H1 (cell line): ENCODE measurements at regions not wholly inside any gene's neighbourhood (a gene's known extent, or its start where the extent isn't known, plus 50 kb on each side); places are given as distances from the start of the nearest gene placed in this dataset.

Experiments used
- CTCF ChIA-PET: fragments of 300-600 bp; sonication (Branson Sonifier 250); formaldehyde crosslinking; loops from one replicate; lab custom pipeline; 2021; ENCODE audit not compliant: partially characterized antibody; lab: Charles Lee
- POLR2A ChIA-PET: fragments of 300-600 bp; sonication (Branson Sonifier 250); formaldehyde crosslinking; loops from one replicate; lab custom pipeline; 2021; ENCODE audit warnings: inconsistent platforms; ENCODE audit not compliant: partially characterized antibody; lab: Charles Lee
- DNase-seq, 2 experiments: peaks; one replicate each; pipeline versions ENCODE4 v3.0.0 to v3.0.0-alpha.2; 2010 to 2022; ENCODE audit warnings: low spot score in 2 of 2, low read depth in 1 of 2, mixed read lengths in 1 of 2
- FAIRE-seq: peaks from 2 replicates; lab custom pipeline; 2011; peaks lifted over from hg19 to GRCh38; lab: Jason Lieb, UNC
- H2AFZ ChIP-seq: 2 replicates; pipeline ENCODE4 v1.8.1; 2012; ENCODE audit warnings: low read length, inconsistent platforms
- H2AK5ac ChIP-seq: 2 replicates; pipeline ENCODE4 v1.6.1; 2013; ENCODE audit warnings: low read depth, low read length
- H2BK120ac ChIP-seq: replicated peaks from 2 replicates; pipeline ENCODE3; 2013; ENCODE audit warnings: low read depth, low read length, inconsistent platforms
- H2BK12ac ChIP-seq: 2 replicates; pipeline ENCODE4 v1.6.1; 2013; ENCODE audit warnings: low read depth, low read length
- H2BK15ac ChIP-seq: 2 replicates; pipeline ENCODE4 v1.6.1; 2013; ENCODE audit warnings: low read length
- H2BK20ac ChIP-seq: 2 replicates; pipeline ENCODE4 v1.6.1; 2013; ENCODE audit warnings: low read length
- H2BK5ac ChIP-seq: 2 replicates; pipeline ENCODE4 v1.6.1; 2013; ENCODE audit warnings: low read depth, low read length
- H3K14ac ChIP-seq: 2 replicates; pipeline ENCODE4 v1.6.1; 2013; ENCODE audit warnings: inconsistent platforms; ENCODE audit not compliant: insufficient read length
- H3K18ac ChIP-seq: 2 replicates; pipeline ENCODE4 v1.6.1; 2013; ENCODE audit warnings: low read length; ENCODE audit errors: extremely low read depth
- H3K23ac ChIP-seq: 2 replicates; pipeline ENCODE4 v1.6.1; 2013; ENCODE audit warnings: inconsistent platforms; ENCODE audit not compliant: insufficient read length
- H3K23me2 ChIP-seq: 2 replicates; pipeline ENCODE4 v1.6.1; 2013; ENCODE audit warnings: low read depth, low read length
- H3K27ac ChIP-seq: 2 replicates; pipeline ENCODE4 v1.6.1; 2011; ENCODE audit warnings: low read depth, low read length, inconsistent platforms
- H3K27me3 ChIP-seq, 4 experiments: replicated peaks in 1 of 4; 1 replicate in 1 of 4; 2 replicates in 3 of 4; pipeline versions ENCODE4 v1.6.1 to v1.8.1; 2011 to 2013; ENCODE audit warnings: low read length in 3 of 4, mild to moderate bottlenecking in 3 of 4, inconsistent platforms in 2 of 4, mixed read lengths in 2 of 4, moderate library complexity in 1 of 4; ENCODE audit not compliant: control insufficient read depth in 3 of 4, insufficient read depth in 3 of 4; ENCODE audit errors: extremely low read depth in 1 of 4
- H3K36me3 ChIP-seq, 4 experiments: 2 replicates each; pipeline versions ENCODE4 v1.6.1 to v1.8.1; 2011 to 2013; ENCODE audit warnings: mild to moderate bottlenecking in 4 of 4, low read length in 3 of 4, moderate library complexity in 2 of 4, control low read depth in 1 of 4, inconsistent platforms in 1 of 4; ENCODE audit not compliant: insufficient read depth in 4 of 4, control insufficient read depth in 2 of 4
- H3K4ac ChIP-seq: replicated peaks from 2 replicates; pipeline ENCODE3; 2013; ENCODE audit warnings: low read length, low read depth, mixed read lengths, inconsistent platforms; ENCODE audit not compliant: insufficient read length
- H3K4me1 ChIP-seq, 4 experiments: replicated peaks in 1 of 4; 1 replicate in 1 of 4; 2 replicates in 3 of 4; pipeline versions ENCODE4 v1.6.1 to v1.8.1; 2011 to 2013; ENCODE audit warnings: low read length in 3 of 4, inconsistent platforms in 2 of 4, mixed read lengths in 1 of 4; ENCODE audit not compliant: insufficient read depth in 4 of 4, control insufficient read depth in 3 of 4
- H3K4me2 ChIP-seq, 2 experiments: 2 replicates each; pipeline versions ENCODE4 v1.6.1 to v1.8.1; 2011 to 2013; ENCODE audit warnings: low read depth in 2 of 2, low read length in 2 of 2, control low read depth in 1 of 2, inconsistent platforms in 1 of 2, mild to moderate bottlenecking in 1 of 2; ENCODE audit not compliant: insufficient read depth in 1 of 2
- H3K4me3 ChIP-seq, 4 experiments: fragments of 200-600, 300-600 bp in 1 of 4; sonication (generic), shearing (Covaris generic), sonication (Bioruptor Twin) in 1 of 4; 2 replicates each; pipeline versions ENCODE4 v1.5.1 to v1.8.1; 2011 to 2016; ENCODE audit warnings: low read length in 4 of 4, low read depth in 3 of 4, control low read depth in 2 of 4, inconsistent platforms in 2 of 4, mild to moderate bottlenecking in 2 of 4, mixed read lengths in 1 of 4, moderate library complexity in 1 of 4; ENCODE audit not compliant: insufficient read depth in 2 of 4; ENCODE audit errors: extremely low read depth in 1 of 4
- H3K56ac ChIP-seq: replicated peaks from 2 replicates; pipeline ENCODE3; 2013; ENCODE audit warnings: low read depth, mild to moderate bottlenecking, mixed read lengths, low read length, inconsistent platforms; ENCODE audit not compliant: insufficient read length
- H3K79me1 ChIP-seq: 2 replicates; pipeline ENCODE4 v1.6.1; 2013; ENCODE audit warnings: low read depth, low read length, control low read depth
- H3K79me2 ChIP-seq, 2 experiments: 2 replicates each; pipeline versions ENCODE4 v1.6.1 to v1.8.1; 2012 to 2013; ENCODE audit warnings: low read length in 2 of 2, mild to moderate bottlenecking in 2 of 2, inconsistent platforms in 1 of 2; ENCODE audit not compliant: insufficient read depth in 2 of 2, control insufficient read depth in 1 of 2
- H3K9ac ChIP-seq, 4 experiments: replicated peaks in 1 of 4; 1 replicate in 1 of 4; 2 replicates in 3 of 4; pipeline versions ENCODE4 v1.6.1 to v1.8.1; 2011 to 2013; ENCODE audit warnings: low read depth in 3 of 4, low read length in 3 of 4, control low read depth in 2 of 4, mild to moderate bottlenecking in 2 of 4, moderate library complexity in 2 of 4, inconsistent platforms in 1 of 4; ENCODE audit errors: extremely low read depth in 1 of 4
- H3K9me3 ChIP-seq, 2 experiments: 2 replicates each; pipeline versions ENCODE4 v1.6.1 to v1.8.1; 2012 to 2013; ENCODE audit warnings: mild to moderate bottlenecking in 2 of 2, moderate library complexity in 2 of 2, control low read depth in 1 of 2, inconsistent platforms in 1 of 2, low read depth in 1 of 2, low read length in 1 of 2, mixed read lengths in 1 of 2; ENCODE audit not compliant: insufficient read depth in 2 of 2
- H4K20me1 ChIP-seq, 2 experiments: replicated peaks in 1 of 2; 2 replicates each; pipeline versions ENCODE3 to v1.8.1; 2011 to 2013; ENCODE audit warnings: inconsistent platforms in 2 of 2, low read length in 2 of 2, mild to moderate bottlenecking in 1 of 2; ENCODE audit not compliant: insufficient read depth in 2 of 2, control insufficient read depth in 1 of 2
- H4K5ac ChIP-seq: 2 replicates; pipeline ENCODE4 v1.6.1; 2013; ENCODE audit warnings: low read length, low read depth, mixed read lengths, inconsistent platforms; ENCODE audit not compliant: insufficient read length
- H4K8ac ChIP-seq: 2 replicates; pipeline ENCODE4 v1.8.0; 2013; ENCODE audit warnings: mild to moderate bottlenecking, moderate library complexity, low read length, inconsistent platforms; ENCODE audit not compliant: insufficient read depth; ENCODE audit errors: extremely low read depth
- H4K91ac ChIP-seq: replicated peaks from 2 replicates; pipeline ENCODE3; 2013; ENCODE audit warnings: low read length, mixed read lengths, inconsistent platforms; ENCODE audit not compliant: insufficient read length
- BRCA1 ChIP-seq: IDR thresholded peaks from 2 replicates; pipeline ENCODE4 v1.6.1; 2012; ENCODE audit warnings: low read depth, low read length, improper control_type of control experiment
- CBX8 ChIP-seq: fragments of 300-800, 300-1000 bp; sonication (generic); IDR thresholded peaks from 2 replicates; pipeline ENCODE4 v1.7.1; 2016; ENCODE audit warnings: low read depth, low read length, borderline replicate concordance
- CEBPB ChIP-seq: IDR thresholded peaks from 2 replicates; pipeline ENCODE4 v1.6.1; 2012; ENCODE audit warnings: low read depth, low read length
- EP300 ChIP-seq, 2 experiments: IDR thresholded peaks; 1 replicate in 1 of 2; 2 replicates in 1 of 2; pipeline ENCODE4 v1.6.1; 2011 to 2012; ENCODE audit warnings: low read depth in 2 of 2, low read length in 2 of 2, mild to moderate bottlenecking in 2 of 2, borderline replicate concordance in 1 of 2, inconsistent platforms in 1 of 2, moderate library complexity in 1 of 2
- SP1 ChIP-seq: IDR thresholded peaks from 2 replicates; pipeline ENCODE4 v1.6.1; 2011; ENCODE audit warnings: low read depth, low read length
- TAF1 ChIP-seq: IDR thresholded peaks from 2 replicates; pipeline ENCODE4 v1.6.1; 2011; ENCODE audit warnings: mild to moderate bottlenecking, low read depth, low read length
- ZNF274 ChIP-seq: IDR thresholded peaks from 2 replicates; pipeline ENCODE4 v1.7.0; 2012; ENCODE audit warnings: low read length, borderline replicate concordance; ENCODE audit errors: extremely low read depth
- WGBS, 2 experiments: shearing (Covaris generic) in 1 of 2; methylation state at CpG; one replicate each; pipeline versions ENCODE4 v1.1.6 to v1.1.7; 2013 to 2015; ENCODE audit warnings: low lambda C conversion rate in 2 of 2, mixed read lengths in 2 of 2, inconsistent platforms in 1 of 2, low coverage in 1 of 2, missing lambda C conversion rate in 1 of 2; ENCODE audit not compliant: insufficient replicate concordance in 2 of 2, insufficient coverage in 1 of 2, insufficient read length in 1 of 2; ENCODE audit errors: extremely low coverage in 1 of 2, missing lambda C conversion rate in 1 of 2; 5-methylcytosine and 5-hydroxymethylcytosine counted together
- TF ChIP-seq, protein P1 (sequence below), 3 experiments: IDR thresholded peaks; 1 replicate in 2 of 3; 2 replicates in 1 of 3; pipeline versions ENCODE4 v1.5.1 to v1.6.1; 2011; ENCODE audit warnings: low read length in 3 of 3, mild to moderate bottlenecking in 3 of 3, inconsistent platforms in 2 of 3, low read depth in 1 of 3, moderate library complexity in 1 of 3; ENCODE audit not compliant: insufficient read depth in 1 of 3; ENCODE audit errors: control extremely low read depth in 1 of 3

DNA sequence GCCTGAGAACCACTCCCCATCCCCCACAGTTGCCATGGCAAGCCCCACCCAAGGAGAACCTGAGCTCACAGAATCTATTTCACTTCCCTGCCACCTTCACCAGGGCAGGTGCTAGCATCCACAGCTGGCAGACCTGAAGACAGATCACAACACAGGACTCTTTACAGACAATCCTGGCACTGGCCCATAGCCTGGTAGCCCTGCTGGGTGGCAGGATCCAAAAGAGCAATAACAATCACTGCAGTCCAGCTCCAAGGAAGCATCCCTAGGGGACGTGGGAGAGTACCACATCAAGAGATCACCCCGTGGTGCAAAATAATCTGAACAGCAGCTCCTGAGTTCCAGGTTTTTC lies 463.2 kb upstream of the PIK3R1 start:
- DNase-seq (no peak), FAIRE-seq (no peak)
- Histone ChIP-seq H3K56ac (no peak overlapping the region), H3K79me2 (no peaks in the 10 kb centered on the region), H3K4me2 (no peak overlapping the region), H2BK5ac (peak overlapping the region; percentile 61; the same call in 1 of the 2 replicates), H4K91ac (no peak overlapping the region), H4K5ac (no peak overlapping the region), H2AK5ac (no peak overlapping the region), H4K20me1 (no peaks in the 10 kb centered on the region), H3K27ac (no peak overlapping the region), H3K9ac (no peak overlapping the region), H3K23ac (no peak overlapping the region), H4K8ac (no peak overlapping the region), H3K14ac (no peak overlapping the region), H2BK15ac (no peak overlapping the region), H2BK120ac (no peak overlapping the region), H3K4me1 (peaks cover 0 to 6% (median 2%) of the 10 kb centered on the region in 4 experiments; a peak in 3 of 7 replicates), H3K36me3 (no peaks in the 10 kb centered on the region), H3K79me1 (peaks cover 3% of the 10 kb centered on the region), H2AFZ (no peak overlapping the region), H2BK12ac (0 out of 2 replicates have a peak overlapping the region, but pooled peaks have one; percentile 2), H3K23me2 (no peaks in the 10 kb centered on the region), H3K4me3 (no peak overlapping the region), H2BK20ac (peak overlapping the region; percentile 51; the same call in 1 of the 2 replicates), H3K4ac (no peak overlapping the region), H3K27me3 (peaks cover 0 to 2% (median 0%) of the 10 kb centered on the region in 4 experiments; a peak in 1 of 7 replicates), H3K18ac (no peak overlapping the region), H3K9me3 (peaks cover 3 to 5% of the 10 kb centered on the region in 2 experiments; a peak in 1 of 4 replicates)
- WGBS, 2 experiments = 95% methylated on average over 2 of the region's 2 CpGs; no CpG with 5 or more reads in 1 of the 2 experiments
- TF ChIP-seq ZNF274 = no peak
- no peak for TF ChIP-seq SP1
- no peak for TF ChIP-seq BRCA1
- TF ChIP-seq CEBPB = no peak
- TF ChIP-seq CBX8 = no peak
- TF ChIP-seq TAF1 = no peak
- no peak for TF ChIP-seq EP300 (IDR thresholded peaks at IDR 0.05; ENCODE audit: borderline replicate concordance in 1 of 2, low read depth in 2 of 2, low read length in 2 of 2)
- TF ChIP-seq, protein P1, sequence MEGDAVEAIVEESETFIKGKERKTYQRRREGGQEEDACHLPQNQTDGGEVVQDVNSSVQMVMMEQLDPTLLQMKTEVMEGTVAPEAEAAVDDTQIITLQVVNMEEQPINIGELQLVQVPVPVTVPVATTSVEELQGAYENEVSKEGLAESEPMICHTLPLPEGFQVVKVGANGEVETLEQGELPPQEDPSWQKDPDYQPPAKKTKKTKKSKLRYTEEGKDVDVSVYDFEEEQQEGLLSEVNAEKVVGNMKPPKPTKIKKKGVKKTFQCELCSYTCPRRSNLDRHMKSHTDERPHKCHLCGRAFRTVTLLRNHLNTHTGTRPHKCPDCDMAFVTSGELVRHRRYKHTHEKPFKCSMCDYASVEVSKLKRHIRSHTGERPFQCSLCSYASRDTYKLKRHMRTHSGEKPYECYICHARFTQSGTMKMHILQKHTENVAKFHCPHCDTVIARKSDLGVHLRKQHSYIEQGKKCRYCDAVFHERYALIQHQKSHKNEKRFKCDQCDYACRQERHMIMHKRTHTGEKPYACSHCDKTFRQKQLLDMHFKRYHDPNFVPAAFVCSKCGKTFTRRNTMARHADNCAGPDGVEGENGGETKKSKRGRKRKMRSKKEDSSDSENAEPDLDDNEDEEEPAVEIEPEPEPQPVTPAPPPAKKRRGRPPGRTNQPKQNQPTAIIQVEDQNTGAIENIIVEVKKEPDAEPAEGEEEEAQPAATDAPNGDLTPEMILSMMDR (IDR thresholded peaks at IDR 0.05; ENCODE audit: control extremely low read depth in 1 of 3, insufficient read depth in 1 of 3, low read depth in 1 of 3, low read length in 3 of 3) = no peak
- ChIA-PET CTCF (no interaction called here), POLR2A (no interaction called here)
